H1 (cell line): ENCODE measurements at regions not wholly inside any gene's neighbourhood (a gene's known extent, or its start where the extent isn't known, plus 50 kb on each side); places are given as distances from the start of the nearest gene placed in this dataset.

Experiments
- CTCF ChIA-PET: fragments of 300-600 bp; sonication (Branson Sonifier 250); formaldehyde crosslinking; loops from one replicate; lab custom pipeline; 2021; ENCODE audit not compliant: partially characterized antibody; lab: Charles Lee
- POLR2A ChIA-PET: fragments of 300-600 bp; sonication (Branson Sonifier 250); formaldehyde crosslinking; loops from one replicate; lab custom pipeline; 2021; ENCODE audit warnings: inconsistent platforms; ENCODE audit not compliant: partially characterized antibody; lab: Charles Lee
- DNase-seq, 2 experiments: peaks; one replicate each; pipeline versions ENCODE4 v3.0.0 to v3.0.0-alpha.2; 2010 to 2022; ENCODE audit warnings: low spot score in 2 of 2, low read depth in 1 of 2, mixed read lengths in 1 of 2
- FAIRE-seq: peaks from 2 replicates; lab custom pipeline; 2011; peaks lifted over from hg19 to GRCh38; lab: Jason Lieb, UNC
- H2AFZ ChIP-seq: 2 replicates; pipeline ENCODE4 v1.8.1; 2012; ENCODE audit warnings: low read length, inconsistent platforms
- H2AK5ac ChIP-seq: 2 replicates; pipeline ENCODE4 v1.6.1; 2013; ENCODE audit warnings: low read depth, low read length
- H2BK120ac ChIP-seq: replicated peaks from 2 replicates; pipeline ENCODE3; 2013; ENCODE audit warnings: low read depth, low read length, inconsistent platforms
- H2BK12ac ChIP-seq: 2 replicates; pipeline ENCODE4 v1.6.1; 2013; ENCODE audit warnings: low read depth, low read length
- H2BK15ac ChIP-seq: 2 replicates; pipeline ENCODE4 v1.6.1; 2013; ENCODE audit warnings: low read length
- H2BK20ac ChIP-seq: 2 replicates; pipeline ENCODE4 v1.6.1; 2013; ENCODE audit warnings: low read length
- H2BK5ac ChIP-seq: 2 replicates; pipeline ENCODE4 v1.6.1; 2013; ENCODE audit warnings: low read depth, low read length
- H3K14ac ChIP-seq: 2 replicates; pipeline ENCODE4 v1.6.1; 2013; ENCODE audit warnings: inconsistent platforms; ENCODE audit not compliant: insufficient read length
- H3K18ac ChIP-seq: 2 replicates; pipeline ENCODE4 v1.6.1; 2013; ENCODE audit warnings: low read length; ENCODE audit errors: extremely low read depth
- H3K23ac ChIP-seq: 2 replicates; pipeline ENCODE4 v1.6.1; 2013; ENCODE audit warnings: inconsistent platforms; ENCODE audit not compliant: insufficient read length
- H3K23me2 ChIP-seq: 2 replicates; pipeline ENCODE4 v1.6.1; 2013; ENCODE audit warnings: low read depth, low read length
- H3K27ac ChIP-seq: 2 replicates; pipeline ENCODE4 v1.6.1; 2011; ENCODE audit warnings: low read depth, low read length, inconsistent platforms
- H3K27me3 ChIP-seq, 4 experiments: replicated peaks in 1 of 4; 1 replicate in 1 of 4; 2 replicates in 3 of 4; pipeline versions ENCODE4 v1.6.1 to v1.8.1; 2011 to 2013; ENCODE audit warnings: low read length in 3 of 4, mild to moderate bottlenecking in 3 of 4, inconsistent platforms in 2 of 4, mixed read lengths in 2 of 4, moderate library complexity in 1 of 4; ENCODE audit not compliant: control insufficient read depth in 3 of 4, insufficient read depth in 3 of 4; ENCODE audit errors: extremely low read depth in 1 of 4
- H3K36me3 ChIP-seq, 4 experiments: 2 replicates each; pipeline versions ENCODE4 v1.6.1 to v1.8.1; 2011 to 2013; ENCODE audit warnings: mild to moderate bottlenecking in 4 of 4, low read length in 3 of 4, moderate library complexity in 2 of 4, control low read depth in 1 of 4, inconsistent platforms in 1 of 4; ENCODE audit not compliant: insufficient read depth in 4 of 4, control insufficient read depth in 2 of 4
- H3K4ac ChIP-seq: replicated peaks from 2 replicates; pipeline ENCODE3; 2013; ENCODE audit warnings: low read length, low read depth, mixed read lengths, inconsistent platforms; ENCODE audit not compliant: insufficient read length
- H3K4me1 ChIP-seq, 4 experiments: replicated peaks in 1 of 4; 1 replicate in 1 of 4; 2 replicates in 3 of 4; pipeline versions ENCODE4 v1.6.1 to v1.8.1; 2011 to 2013; ENCODE audit warnings: low read length in 3 of 4, inconsistent platforms in 2 of 4, mixed read lengths in 1 of 4; ENCODE audit not compliant: insufficient read depth in 4 of 4, control insufficient read depth in 3 of 4
- H3K4me2 ChIP-seq, 2 experiments: 2 replicates each; pipeline versions ENCODE4 v1.6.1 to v1.8.1; 2011 to 2013; ENCODE audit warnings: low read depth in 2 of 2, low read length in 2 of 2, control low read depth in 1 of 2, inconsistent platforms in 1 of 2, mild to moderate bottlenecking in 1 of 2; ENCODE audit not compliant: insufficient read depth in 1 of 2
- H3K4me3 ChIP-seq, 4 experiments: fragments of 200-600, 300-600 bp in 1 of 4; sonication (generic), shearing (Covaris generic), sonication (Bioruptor Twin) in 1 of 4; 2 replicates each; pipeline versions ENCODE4 v1.5.1 to v1.8.1; 2011 to 2016; ENCODE audit warnings: low read length in 4 of 4, low read depth in 3 of 4, control low read depth in 2 of 4, inconsistent platforms in 2 of 4, mild to moderate bottlenecking in 2 of 4, mixed read lengths in 1 of 4, moderate library complexity in 1 of 4; ENCODE audit not compliant: insufficient read depth in 2 of 4; ENCODE audit errors: extremely low read depth in 1 of 4
- H3K56ac ChIP-seq: replicated peaks from 2 replicates; pipeline ENCODE3; 2013; ENCODE audit warnings: low read depth, mild to moderate bottlenecking, mixed read lengths, low read length, inconsistent platforms; ENCODE audit not compliant: insufficient read length
- H3K79me1 ChIP-seq: 2 replicates; pipeline ENCODE4 v1.6.1; 2013; ENCODE audit warnings: low read depth, low read length, control low read depth
- H3K79me2 ChIP-seq, 2 experiments: 2 replicates each; pipeline versions ENCODE4 v1.6.1 to v1.8.1; 2012 to 2013; ENCODE audit warnings: low read length in 2 of 2, mild to moderate bottlenecking in 2 of 2, inconsistent platforms in 1 of 2; ENCODE audit not compliant: insufficient read depth in 2 of 2, control insufficient read depth in 1 of 2
- H3K9ac ChIP-seq, 4 experiments: replicated peaks in 1 of 4; 1 replicate in 1 of 4; 2 replicates in 3 of 4; pipeline versions ENCODE4 v1.6.1 to v1.8.1; 2011 to 2013; ENCODE audit warnings: low read depth in 3 of 4, low read length in 3 of 4, control low read depth in 2 of 4, mild to moderate bottlenecking in 2 of 4, moderate library complexity in 2 of 4, inconsistent platforms in 1 of 4; ENCODE audit errors: extremely low read depth in 1 of 4
- H3K9me3 ChIP-seq, 2 experiments: 2 replicates each; pipeline versions ENCODE4 v1.6.1 to v1.8.1; 2012 to 2013; ENCODE audit warnings: mild to moderate bottlenecking in 2 of 2, moderate library complexity in 2 of 2, control low read depth in 1 of 2, inconsistent platforms in 1 of 2, low read depth in 1 of 2, low read length in 1 of 2, mixed read lengths in 1 of 2; ENCODE audit not compliant: insufficient read depth in 2 of 2
- H4K20me1 ChIP-seq, 2 experiments: replicated peaks in 1 of 2; 2 replicates each; pipeline versions ENCODE3 to v1.8.1; 2011 to 2013; ENCODE audit warnings: inconsistent platforms in 2 of 2, low read length in 2 of 2, mild to moderate bottlenecking in 1 of 2; ENCODE audit not compliant: insufficient read depth in 2 of 2, control insufficient read depth in 1 of 2
- H4K5ac ChIP-seq: 2 replicates; pipeline ENCODE4 v1.6.1; 2013; ENCODE audit warnings: low read length, low read depth, mixed read lengths, inconsistent platforms; ENCODE audit not compliant: insufficient read length
- H4K8ac ChIP-seq: 2 replicates; pipeline ENCODE4 v1.8.0; 2013; ENCODE audit warnings: mild to moderate bottlenecking, moderate library complexity, low read length, inconsistent platforms; ENCODE audit not compliant: insufficient read depth; ENCODE audit errors: extremely low read depth
- H4K91ac ChIP-seq: replicated peaks from 2 replicates; pipeline ENCODE3; 2013; ENCODE audit warnings: low read length, mixed read lengths, inconsistent platforms; ENCODE audit not compliant: insufficient read length
- BRCA1 ChIP-seq: IDR thresholded peaks from 2 replicates; pipeline ENCODE4 v1.6.1; 2012; ENCODE audit warnings: low read depth, low read length, improper control_type of control experiment
- GTF2F1 ChIP-seq: IDR thresholded peaks from 2 replicates; pipeline ENCODE4 v1.6.1; 2012; ENCODE audit warnings: low read depth, low read length, improper control_type of control experiment, borderline replicate concordance
- JUN ChIP-seq: IDR thresholded peaks from 2 replicates; pipeline ENCODE4 v1.6.1; 2011; ENCODE audit warnings: low read depth, mild to moderate bottlenecking, improper control_type of control experiment, low read length
- KDM4A ChIP-seq: IDR thresholded peaks from one replicate; pipeline ENCODE4 v1.7.1; 2012; ENCODE audit warnings: low read depth, mild to moderate bottlenecking, moderate library complexity, low read length, inconsistent platforms; ENCODE audit not compliant: severe bottlenecking
- SAP30 ChIP-seq: fragments of 300-600 bp; sonication (generic); IDR thresholded peaks from 2 replicates; pipeline ENCODE4 v1.7.1; 2012; ENCODE audit warnings: low read length, moderate library complexity, mild to moderate bottlenecking, inconsistent platforms; ENCODE audit not compliant: insufficient read depth, insufficient replicate concordance
- SIN3A ChIP-seq, 2 experiments: IDR thresholded peaks in 1 of 2; conservative IDR thresholded peaks in 1 of 2; 2 replicates each; pipeline ENCODE4 v1.6.1; 2011 to 2012; ENCODE audit warnings: low read length in 2 of 2, improper control_type of control experiment in 1 of 2, low read depth in 1 of 2, mild to moderate bottlenecking in 1 of 2
- SIX5 ChIP-seq: IDR thresholded peaks from 2 replicates; pipeline ENCODE4 v1.6.1; 2011; ENCODE audit warnings: mild to moderate bottlenecking, low read depth, low read length
- TAF1 ChIP-seq: IDR thresholded peaks from 2 replicates; pipeline ENCODE4 v1.6.1; 2011; ENCODE audit warnings: mild to moderate bottlenecking, low read depth, low read length
- TAF7 ChIP-seq: optimal IDR thresholded peaks from 2 replicates; pipeline ENCODE3; 2011; ENCODE audit warnings: low read depth, mild to moderate bottlenecking, inconsistent platforms, low read length, moderate library complexity, borderline replicate concordance
- TBP ChIP-seq: IDR thresholded peaks from 2 replicates; pipeline ENCODE4 v1.6.1; 2011; ENCODE audit warnings: low read depth, low read length, improper control_type of control experiment
- YY1 ChIP-seq: IDR thresholded peaks from 2 replicates; pipeline ENCODE4 v1.6.1; 2011; ENCODE audit warnings: low read depth, mild to moderate bottlenecking, low read length
- WGBS, 2 experiments: shearing (Covaris generic) in 1 of 2; methylation state at CpG; one replicate each; pipeline versions ENCODE4 v1.1.6 to v1.1.7; 2013 to 2015; ENCODE audit warnings: low lambda C conversion rate in 2 of 2, mixed read lengths in 2 of 2, inconsistent platforms in 1 of 2, low coverage in 1 of 2, missing lambda C conversion rate in 1 of 2; ENCODE audit not compliant: insufficient replicate concordance in 2 of 2, insufficient coverage in 1 of 2, insufficient read length in 1 of 2; ENCODE audit errors: extremely low coverage in 1 of 2, missing lambda C conversion rate in 1 of 2; 5-methylcytosine and 5-hydroxymethylcytosine counted together
- TF ChIP-seq, protein P1 (sequence below): IDR thresholded peaks from 2 replicates; pipeline ENCODE4 v1.6.1; 2011; ENCODE audit warnings: low read depth, mild to moderate bottlenecking, low read length; ENCODE audit not compliant: insufficient read depth

DNA sequence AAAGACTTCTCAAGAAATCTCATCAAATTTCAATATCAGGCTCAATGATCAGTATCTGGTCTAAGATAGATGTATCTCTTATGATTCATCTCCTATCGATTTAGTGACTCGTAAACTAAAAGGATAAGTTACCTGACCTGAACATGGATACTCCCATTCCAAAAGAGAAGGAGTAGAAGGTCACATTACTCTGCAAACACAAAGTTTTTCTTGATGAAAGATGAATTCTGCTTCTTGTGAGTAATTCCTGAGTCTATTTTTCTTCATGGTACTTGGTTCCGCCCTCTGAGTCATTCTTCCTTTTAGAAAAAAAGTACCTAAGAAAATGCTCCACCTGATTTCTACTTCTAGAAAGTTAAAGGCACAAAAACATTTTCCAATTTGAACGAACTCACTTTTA lies 223.1 kb upstream of the SLIT2 start:
- DNase-seq (no peak), FAIRE-seq (no peak)
- H3K9ac ChIP-seq: no peak overlapping the region
- H3K4me3 ChIP-seq: no peak overlapping the region
- H3K79me1 ChIP-seq: no peaks in the 10 kb centered on the region
- no peaks in the 10 kb centered on the region for H3K4me1 ChIP-seq
- H3K36me3 ChIP-seq: no peaks in the 10 kb centered on the region; a peak in 1 of 8 replicates
- H2AK5ac ChIP-seq: no peak overlapping the region
- no peak overlapping the region for H2BK15ac ChIP-seq
- TF ChIP-seq JUN (no peak), YY1 (no peak), TBP (no peak), GTF2F1 (no peak), KDM4A (no peak), SAP30 (no peak), SIX5 (no peak), SIN3A (conservative IDR thresholded peaks at IDR 0.05 in 1 of 2, IDR thresholded peaks at IDR 0.05 in 1 of 2; ENCODE audit: low read depth in 1 of 2, low read length in 2 of 2) (no peak), TAF7 (no peak), TAF1 (no peak), BRCA1 (no peak)
- TF ChIP-seq, protein P1, sequence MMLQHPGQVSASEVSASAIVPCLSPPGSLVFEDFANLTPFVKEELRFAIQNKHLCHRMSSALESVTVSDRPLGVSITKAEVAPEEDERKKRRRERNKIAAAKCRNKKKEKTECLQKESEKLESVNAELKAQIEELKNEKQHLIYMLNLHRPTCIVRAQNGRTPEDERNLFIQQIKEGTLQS: no peak
- no peak overlapping the region for H4K8ac ChIP-seq
- H3K23ac ChIP-seq: no peak overlapping the region
- H3K4me2 ChIP-seq: no peak overlapping the region
- H3K27me3 ChIP-seq: no peaks in the 10 kb centered on the region
- H4K20me1 ChIP-seq: no peaks in the 10 kb centered on the region
- no peak overlapping the region for H3K4ac ChIP-seq
- no peak overlapping the region for H2BK120ac ChIP-seq
- H3K23me2 ChIP-seq: no peaks in the 10 kb centered on the region
- H4K91ac ChIP-seq: no peak overlapping the region
- no peak overlapping the region for H2BK5ac ChIP-seq
- POLR2A ChIA-PET: no interaction called here
- no peak overlapping the region for H2BK12ac ChIP-seq
- H4K5ac ChIP-seq: no peak overlapping the region
- no peaks in the 10 kb centered on the region for H3K79me2 ChIP-seq
- 91% methylated on average over 4 of the region's 4 CpGs; no CpG with 5 or more reads in 1 of the 2 experiments for WGBS, 2 experiments
- no peak overlapping the region for H3K14ac ChIP-seq
- no peak overlapping the region for H2BK20ac ChIP-seq
- CTCF ChIA-PET: no interaction called here
- H3K18ac ChIP-seq: no peak overlapping the region
- no peak overlapping the region for H3K56ac ChIP-seq
- H2AFZ ChIP-seq: no peak overlapping the region
- peaks cover 3 to 7% of the 10 kb centered on the region in 2 experiments; a peak in 2 of 4 replicates for H3K9me3 ChIP-seq
- no peak overlapping the region for H3K27ac ChIP-seq
